ENCODE measurements at regions not wholly inside any gene's neighbourhood (a gene's known extent, or its start where the extent isn't known, plus 50 kb on each side); places are given as distances from the start of the nearest gene placed in this dataset.

GRCh38 chr9:135016037-135016640 is 71.3 kb upstream of the OLFM1 start:
- no peaks in the 10 kb centered on the region for H3K9me3 Mint-ChIP-seq
- no peaks in the 10 kb centered on the region for H3K4me1 Mint-ChIP-seq
- H3K4me3 Mint-ChIP-seq, result no peak overlapping the region

GRCh38 chr9:135016876-135017275 is 70.6 kb upstream of the OLFM1 start:
- no peak for DNase-seq
- H3K9me3 Mint-ChIP-seq, result no peaks in the 10 kb centered on the region

More at GRCh38 chr9:135016037-135016640, 71.3 kb upstream of the OLFM1 start:
- DNase-seq (peak in 1 of 10 donors; percentile 23), ATAC-seq (no peak)
- Mint-ChIP-seq H3K27me3 (peaks cover 0 to 40% (median 10%) of the 10 kb centered on the region in 5 donors), H3K27ac (no peak overlapping the region), H3K36me3 (no peaks in the 10 kb centered on the region)
- POLR2A ChIA-PET, result no interaction called here

GRCh38 chr9:135017899-135018298 is 69.6 kb upstream of the OLFM1 start:
- Mint-ChIP-seq H3K27me3 (peaks cover 0 to 40% (median 12%) of the 10 kb centered on the region in 5 donors), H3K4me1 (no peaks in the 10 kb centered on the region), H3K36me3 (no peaks in the 10 kb centered on the region), H3K9me3 (no peaks in the 10 kb centered on the region), H3K4me3 (no peak overlapping the region), H3K27ac (no peak overlapping the region)
- DNase-seq (no peak), ATAC-seq (no peak)
- POLR2A ChIA-PET, result no interaction called here

More at GRCh38 chr9:135016876-135017275, 70.6 kb upstream of the OLFM1 start:
- H3K27me3 Mint-ChIP-seq, result peaks cover 0 to 40% (median 10%) of the 10 kb centered on the region in 5 donors
- no peak for ATAC-seq
- POLR2A ChIA-PET, result no interaction called here
- no peaks in the 10 kb centered on the region for H3K4me1 Mint-ChIP-seq
- no peak overlapping the region for H3K27ac Mint-ChIP-seq
- H3K4me3 Mint-ChIP-seq, result no peak overlapping the region
- H3K36me3 Mint-ChIP-seq, result no peaks in the 10 kb centered on the region

GRCh38 chr9:135018306-135018915 is 69.1 kb upstream of the OLFM1 start:
- no peak overlapping the region for H3K4me3 Mint-ChIP-seq
- ATAC-seq, result no peak
- H3K9me3 Mint-ChIP-seq, result no peaks in the 10 kb centered on the region
- H3K4me1 Mint-ChIP-seq, result no peaks in the 10 kb centered on the region
- DNase-seq, result no peak
- no peak overlapping the region for H3K27ac Mint-ChIP-seq
- H3K36me3 Mint-ChIP-seq, result no peaks in the 10 kb centered on the region
- POLR2A ChIA-PET, result no interaction called here
- H3K27me3 Mint-ChIP-seq, result peaks cover 0 to 40% (median 12%) of the 10 kb centered on the region in 5 donors

GRCh38 chr9:135019224-135019623 is 68.2 kb upstream of the OLFM1 start:
- no peaks in the 10 kb centered on the region for H3K9me3 Mint-ChIP-seq
- peaks cover 0 to 33% (median 8%) of the 10 kb centered on the region in 5 donors for H3K27me3 Mint-ChIP-seq
- no peak overlapping the region for H3K27ac Mint-ChIP-seq
- POLR2A ChIA-PET, result no interaction called here
- no peak overlapping the region for H3K4me3 Mint-ChIP-seq
- no peaks in the 10 kb centered on the region for H3K36me3 Mint-ChIP-seq
- DNase-seq (no peak), ATAC-seq (no peak)
- H3K4me1 Mint-ChIP-seq, result no peaks in the 10 kb centered on the region

GRCh38 chr9:135020481-135021392 is 66.7 kb upstream of the OLFM1 start:
- H3K36me3 Mint-ChIP-seq, result no peaks in the 10 kb centered on the region
- no peaks in the 10 kb centered on the region for H3K4me1 Mint-ChIP-seq
- H3K27ac Mint-ChIP-seq, result no peak overlapping the region
- POLR2A ChIA-PET, result interaction anchor here (1.0 kb wide), 1 partner anchor 1091 kb away, joined by 3 read pairs; no protein-coding TSS in a partner anchor
- H3K27me3 Mint-ChIP-seq, result peaks cover 0 to 17% (median 6%) of the 10 kb centered on the region in 5 donors
- no peak for DNase-seq
- no peak for ATAC-seq
- H3K9me3 Mint-ChIP-seq, result peaks cover 0 to 4% (median 0%) of the 10 kb centered on the region in 9 donors
- H3K4me3 Mint-ChIP-seq, result no peak overlapping the region

GRCh38 chr9:135021393-135021789 is 66.1 kb upstream of the OLFM1 start:
- Mint-ChIP-seq H3K4me1 (no peaks in the 10 kb centered on the region), H3K9me3 (peaks cover 0 to 4% (median 0%) of the 10 kb centered on the region in 9 donors), H3K27me3 (peaks cover 0 to 15% (median 2%) of the 10 kb centered on the region in 5 donors), H3K27ac (no peak overlapping the region), H3K36me3 (no peaks in the 10 kb centered on the region), H3K4me3 (no peak overlapping the region)
- ATAC-seq (no peak), DNase-seq (no peak)
- POLR2A ChIA-PET, result interaction anchor here (1.0 kb wide), 1 partner anchor 1090 kb away, joined by 3 read pairs; no protein-coding TSS in a partner anchor

GRCh38 chr9:135022191-135022870 is 65.1 kb upstream of the OLFM1 start:
- Mint-ChIP-seq H3K27ac (no peak overlapping the region), H3K27me3 (peaks cover 0 to 16% (median 2%) of the 10 kb centered on the region in 5 donors), H3K36me3 (no peaks in the 10 kb centered on the region), H3K4me1 (no peaks in the 10 kb centered on the region), H3K4me3 (no peak overlapping the region), H3K9me3 (peaks cover 0 to 4% (median 0%) of the 10 kb centered on the region in 9 donors)
- DNase-seq (no peak), ATAC-seq (no peak)
- POLR2A ChIA-PET, result no interaction called here

- Mint-ChIP-seq H3K4me1 (no peaks in the 10 kb centered on the region), H3K27ac (peak overlapping the region in 2 of 10 donors; percentile 19 to 33), H3K36me3 (no peaks in the 10 kb centered on the region), H3K27me3 (peaks cover 0 to 16% (median 2%) of the 10 kb centered on the region in 5 donors), H3K4me3 (no peak overlapping the region), H3K9me3 (peaks cover 0 to 4% (median 0%) of the 10 kb centered on the region in 9 donors)
- no peak for ATAC-seq
- DNase-seq, result no peak
- POLR2A ChIA-PET, result no interaction called here
Observed at GRCh38 chr9:135023088-135023785, 64.2 kb upstream of the OLFM1 start.

GRCh38 chr9:135023786-135024405 is 63.6 kb upstream of the OLFM1 start:
- peak overlapping the region in 1 of 10 donors; percentile 19 for H3K27ac Mint-ChIP-seq
- no peak overlapping the region for H3K4me3 Mint-ChIP-seq
- H3K9me3 Mint-ChIP-seq, result peaks cover 0 to 4% (median 0%) of the 10 kb centered on the region in 9 donors
- DNase-seq (no peak), ATAC-seq (no peak)
- peaks cover 0 to 16% (median 2%) of the 10 kb centered on the region in 5 donors for H3K27me3 Mint-ChIP-seq
- H3K36me3 Mint-ChIP-seq, result no peaks in the 10 kb centered on the region
- POLR2A ChIA-PET, result no interaction called here
- H3K4me1 Mint-ChIP-seq, result no peaks in the 10 kb centered on the region

- POLR2A ChIA-PET, result no interaction called here
- DNase-seq, result peak in 1 of 10 donors; percentile 57
- H3K36me3 Mint-ChIP-seq, result no peaks in the 10 kb centered on the region
Observed at GRCh38 chr9:135029463-135029862, 58.0 kb upstream of the OLFM1 start.

More at GRCh38 chr9:135029463-135029862, 58.0 kb upstream of the OLFM1 start:
- H3K27me3 Mint-ChIP-seq, result peaks cover 0 to 15% (median 3%) of the 10 kb centered on the region in 5 donors
- no peak for ATAC-seq
- peaks cover 0 to 4% (median 0%) of the 10 kb centered on the region in 9 donors for H3K9me3 Mint-ChIP-seq
- H3K27ac Mint-ChIP-seq, result no peak overlapping the region
- H3K4me3 Mint-ChIP-seq, result no peak overlapping the region
- no peaks in the 10 kb centered on the region for H3K4me1 Mint-ChIP-seq
